ENCODE measurements at regions not wholly inside any gene's neighbourhood (a gene's known extent, or its start where the extent isn't known, plus 50 kb on each side); places are given as distances from the start of the nearest gene placed in this dataset.
"Not testable (repeated sequence)": the region's sequence is repeated elsewhere in the genome, so short reads cannot be mapped to it uniquely, and the experiment has no call there.

- not testable (repeated sequence) for TF ChIP-seq EZH2 (IDR thresholded peaks at IDR 0.05; ENCODE audit: low read length); CTCF (optimal IDR thresholded peaks at IDR 0.05 in 1 of 3, IDR thresholded peaks at IDR 0.05 in 1 of 3, conservative IDR thresholded peaks at IDR 0.05 in 1 of 3; ENCODE audit: extremely low read depth in 1 of 3, insufficient read depth in 2 of 3, low read length in 3 of 3)
Measured at GRCh38 chr2:91743910-91744309, 3052.4 kb downstream of the RPIA start.

All from keratinocyte (primary cell).